Amniotic stem cell (primary cell): ENCODE measurements at regions not wholly inside any gene's neighbourhood (a gene's known extent, or its start where the extent isn't known, plus 50 kb on each side); places are given as distances from the start of the nearest gene placed in this dataset.
"Not testable (repeated sequence)": the region's sequence is repeated elsewhere in the genome, so short reads cannot be mapped to it uniquely, and the experiment has no call there.

Experiments
- DNase-seq: peaks from one replicate; lab custom pipeline; 2025; lab: John Stamatoyannopoulos, UW

DNA sequence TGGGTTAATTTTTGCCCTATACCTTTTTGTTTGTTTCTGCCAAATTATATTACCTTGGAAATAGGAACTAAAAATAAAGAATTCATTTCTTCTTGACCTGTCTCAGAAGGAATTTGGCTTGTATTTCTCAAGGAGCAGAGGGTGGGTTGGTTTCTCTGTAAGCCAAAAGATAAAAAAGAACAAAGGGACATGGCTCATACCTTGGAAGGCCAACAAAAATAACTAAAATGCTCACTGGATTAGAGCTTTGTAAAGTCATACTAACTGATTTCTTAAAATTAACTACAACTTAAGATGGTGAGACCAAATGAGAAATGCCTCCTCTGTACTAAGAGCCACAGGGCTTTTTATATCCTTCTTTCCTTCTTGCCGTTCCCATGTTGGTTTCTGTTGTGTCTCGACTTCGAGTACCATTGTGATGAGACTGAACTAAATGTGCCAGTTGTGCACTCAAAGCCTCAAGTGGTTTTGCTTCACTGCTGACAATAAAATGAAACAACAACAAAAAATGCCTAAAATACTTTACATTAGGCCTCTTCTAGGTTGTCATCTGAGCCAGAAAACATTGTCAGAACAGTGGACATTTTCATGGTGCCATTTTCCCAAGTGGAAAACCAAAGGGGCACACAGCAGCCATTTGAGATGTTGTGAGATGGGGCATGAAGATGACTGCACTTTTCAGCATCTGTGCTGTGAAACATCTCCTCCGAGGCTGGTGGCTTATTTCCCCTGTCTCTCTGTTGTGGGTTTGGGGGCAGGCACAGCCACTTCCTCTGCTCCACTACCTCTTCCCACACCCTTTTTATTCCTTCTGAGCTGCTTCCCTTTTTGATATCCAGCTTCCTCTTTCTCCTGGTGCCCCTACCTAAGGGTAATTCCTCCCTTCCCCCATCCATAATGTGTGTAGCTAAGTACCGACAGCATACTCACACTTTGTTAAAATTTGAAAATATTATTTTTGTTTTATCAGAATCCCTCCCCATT is 51.8 kb upstream of the AGR3 start:
- no peak for DNase-seq

- no peak for DNase-seq
These were observed 53.0 kb upstream of the AGR3 start for GRCh38 chr7:16934722-16935340.

DNA sequence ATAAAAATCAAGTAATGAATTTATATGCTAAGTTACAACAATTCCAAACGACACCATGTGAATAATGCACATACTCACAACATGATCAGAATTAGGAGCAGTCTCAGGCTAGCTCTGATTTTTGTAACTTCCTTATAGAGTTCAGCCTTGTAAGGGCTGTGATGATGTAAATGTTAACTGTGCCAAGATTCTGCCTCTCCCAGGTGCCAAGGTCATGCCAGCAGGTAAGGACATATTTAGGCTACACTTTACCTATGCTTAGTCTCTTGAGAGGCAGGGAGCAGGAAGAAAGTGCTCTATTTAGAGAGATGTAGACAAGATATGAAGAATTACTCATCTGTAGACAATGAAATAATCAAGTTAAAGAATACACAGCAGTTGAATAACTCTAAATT is 53.6 kb upstream of the AGR3 start:
- DNase-seq = no peak

DNA sequence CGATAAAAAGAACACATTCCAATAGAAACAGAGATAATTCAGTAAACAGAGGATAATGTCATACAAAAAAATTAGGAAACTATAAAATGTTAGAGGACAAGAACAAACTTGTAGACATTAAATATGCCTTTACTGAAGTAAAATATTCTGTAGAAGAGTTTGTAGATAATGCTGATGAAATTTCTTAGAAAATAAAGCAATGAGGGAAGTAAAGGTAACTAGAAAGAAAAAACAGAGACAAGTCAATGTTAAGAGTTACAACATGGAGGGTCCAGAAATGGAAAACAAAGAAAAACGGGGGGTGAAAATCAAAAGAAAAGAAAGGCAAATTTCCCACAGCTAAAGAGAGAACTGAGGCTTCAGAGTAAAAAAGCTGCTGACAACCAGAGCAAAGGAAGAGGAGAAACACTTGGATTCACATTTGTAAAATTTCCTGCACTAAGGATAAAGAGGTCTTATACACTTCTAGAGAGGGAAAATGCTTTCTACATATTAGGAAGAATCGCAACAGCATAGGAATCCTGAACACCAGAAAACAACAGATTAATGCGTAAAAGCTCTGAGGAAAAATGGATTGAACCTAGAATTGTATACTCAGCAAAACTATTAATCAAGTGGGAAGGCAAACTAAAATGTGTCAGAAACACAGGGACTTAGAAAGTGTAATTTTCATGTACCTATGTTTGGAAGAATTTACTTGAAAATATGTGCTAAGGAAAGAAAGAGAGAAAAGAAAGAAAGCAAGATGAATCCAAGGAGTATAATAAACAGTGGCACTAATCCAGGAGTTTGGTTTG is 55.0 kb upstream of the AGR3 start:
- DNase-seq = no peak

DNA sequence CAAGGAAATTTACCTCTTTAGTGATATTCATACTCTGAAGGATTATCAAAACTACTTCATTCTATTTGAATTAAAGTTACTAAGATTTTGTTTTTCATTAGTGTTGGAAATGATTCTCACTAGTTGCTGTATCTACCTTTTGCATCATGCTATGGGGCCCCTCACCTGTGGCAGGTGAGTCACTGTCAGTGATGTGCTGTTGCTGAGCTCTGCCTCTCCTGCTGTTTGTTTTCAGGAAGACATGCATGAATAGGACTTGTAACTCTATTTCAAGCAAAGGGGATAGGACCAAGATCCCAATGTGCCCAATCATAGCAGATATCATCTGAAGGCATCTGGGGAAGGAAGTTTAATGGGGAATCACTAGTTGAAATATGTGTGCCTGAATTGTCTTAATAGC is 57.4 kb upstream of the AGR3 start:
- DNase-seq = no peak

DNA sequence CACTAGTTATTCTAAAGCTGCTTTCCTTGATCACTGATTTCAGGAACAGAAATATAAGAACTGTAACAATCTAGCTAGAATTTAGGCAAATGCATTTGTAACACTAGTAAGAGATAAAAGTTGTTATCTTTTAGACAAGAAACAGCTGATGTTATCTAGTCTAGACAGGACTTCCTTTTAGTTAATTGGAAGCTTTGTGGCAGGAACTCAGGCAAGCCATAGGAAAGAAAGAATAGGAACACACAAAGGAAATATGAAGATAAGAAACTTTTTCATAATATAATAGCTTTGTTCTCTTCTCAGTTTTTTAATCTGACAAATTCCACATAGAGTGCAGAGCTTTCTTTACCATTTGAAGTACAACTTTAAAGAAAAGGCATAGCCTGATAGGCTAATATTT is 59.0 kb upstream of the AGR3 start:
- no peak for DNase-seq

DNA sequence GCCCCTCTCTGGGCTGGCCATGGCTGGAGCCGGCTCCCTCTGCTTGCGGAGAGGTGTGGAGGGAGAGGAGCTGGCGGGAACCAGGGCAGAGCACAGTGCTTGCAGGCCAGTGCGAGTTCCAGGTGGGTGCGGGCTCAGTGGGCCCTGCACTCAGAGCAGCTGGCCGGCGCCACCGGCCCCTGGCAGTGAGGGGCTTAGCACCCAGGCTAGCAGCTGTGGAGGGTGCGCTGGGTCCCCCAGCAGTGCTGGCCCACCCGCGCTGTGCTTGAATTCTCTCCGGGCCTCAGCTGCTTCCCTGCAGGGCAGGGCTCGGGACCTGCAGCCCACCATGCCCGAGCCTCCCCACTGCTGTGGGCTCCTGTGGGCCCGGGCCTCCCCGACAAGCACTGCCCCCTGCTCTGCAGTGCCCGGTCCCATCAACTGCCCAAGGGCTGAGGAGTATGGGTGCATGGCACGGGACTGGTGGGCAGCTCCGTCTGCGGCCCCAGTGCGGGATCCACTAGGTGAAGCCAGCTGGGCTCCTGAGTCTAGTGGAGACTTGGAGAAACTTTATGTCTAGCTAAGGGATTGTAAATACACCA is 61.2 kb upstream of the AGR3 start:
- DNase-seq = no peak

GRCh38 chr7:16944936-16945335 is 63.2 kb upstream of the AGR3 start:
- DNase-seq = no peak

DNA sequence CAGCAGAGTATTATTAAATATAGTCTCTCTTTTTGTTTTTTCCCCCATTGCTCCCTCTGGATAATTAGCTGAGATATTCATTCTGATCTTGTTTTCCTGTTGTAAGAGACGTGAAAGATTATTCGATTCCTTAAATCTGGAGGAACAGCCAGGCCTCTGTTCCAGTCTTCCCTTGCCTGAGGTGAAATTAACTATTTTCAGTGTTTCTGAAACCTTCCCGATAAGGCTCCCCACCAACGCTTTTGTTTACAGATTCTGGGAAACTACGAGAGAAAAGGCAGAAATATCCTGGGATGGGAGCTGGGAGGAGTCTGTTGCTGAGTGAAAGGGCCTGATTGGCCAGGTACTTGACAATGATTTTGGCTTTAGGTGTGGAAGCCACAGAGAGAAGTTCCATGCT is 63.6 kb upstream of the AGR3 start:
- no peak for DNase-seq

GRCh38 chr7:16948110-16948509 is 66.3 kb upstream of the AGR3 start:
- DNase-seq = not testable (repeated sequence)

DNA sequence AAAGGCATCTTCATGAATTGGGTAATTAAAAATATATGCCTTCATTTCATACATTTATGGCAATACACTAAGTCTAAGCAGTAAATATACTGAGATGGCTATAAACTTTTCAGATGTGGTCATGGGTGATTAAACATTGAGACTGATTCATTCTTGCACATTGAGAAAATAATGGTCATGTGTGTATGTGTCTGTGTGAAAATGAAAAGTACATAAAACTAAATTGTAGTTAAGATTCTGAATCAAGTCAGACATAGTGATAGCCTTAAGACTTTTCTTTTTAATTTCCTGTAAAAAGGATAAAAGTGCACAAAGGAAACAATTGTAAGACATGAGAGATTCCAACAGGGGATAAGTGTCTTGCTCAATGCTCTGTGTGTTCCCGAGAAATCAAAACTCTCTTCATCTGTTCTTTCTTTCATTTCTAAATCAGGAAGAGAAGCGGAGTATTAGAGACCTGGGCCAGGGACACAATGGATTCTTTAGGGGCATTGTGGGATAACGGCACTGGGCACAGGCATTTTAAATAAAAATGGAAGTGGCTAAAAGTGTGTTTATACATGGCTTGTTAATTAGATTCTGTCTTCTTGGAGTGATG is 69.8 kb upstream of the AGR3 start:
- DNase-seq = no peak

GRCh38 chr7:16954321-16954720 is 72.5 kb upstream of the AGR3 start:
- no peak for DNase-seq

DNA sequence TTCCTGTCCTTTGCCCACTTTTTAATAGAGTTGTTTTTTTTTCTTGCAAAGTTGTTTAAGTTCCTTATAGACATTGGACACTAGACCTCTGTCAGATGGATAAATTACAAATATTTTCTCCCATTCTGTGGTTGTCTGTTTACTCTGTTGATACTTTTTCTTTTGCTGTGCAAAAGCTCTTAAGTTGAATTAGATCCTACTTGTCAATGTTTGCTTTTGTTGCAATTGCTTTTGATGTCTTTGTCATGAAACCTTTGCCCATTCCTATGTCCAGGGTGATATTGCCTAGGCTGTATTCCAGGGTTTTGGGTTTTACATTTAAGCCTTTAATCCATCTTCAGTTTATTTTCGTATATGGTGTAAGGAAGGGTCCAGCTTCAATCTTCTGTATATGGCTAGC is 76.9 kb upstream of the AGR3 start:
- DNase-seq = no peak

GRCh38 chr7:16960337-16960965 is 78.7 kb upstream of the AGR3 start:
- no peak for DNase-seq

- DNase-seq = no peak
These were observed 79.9 kb upstream of the AGR3 start for GRCh38 chr7:16961641-16962040.

DNA sequence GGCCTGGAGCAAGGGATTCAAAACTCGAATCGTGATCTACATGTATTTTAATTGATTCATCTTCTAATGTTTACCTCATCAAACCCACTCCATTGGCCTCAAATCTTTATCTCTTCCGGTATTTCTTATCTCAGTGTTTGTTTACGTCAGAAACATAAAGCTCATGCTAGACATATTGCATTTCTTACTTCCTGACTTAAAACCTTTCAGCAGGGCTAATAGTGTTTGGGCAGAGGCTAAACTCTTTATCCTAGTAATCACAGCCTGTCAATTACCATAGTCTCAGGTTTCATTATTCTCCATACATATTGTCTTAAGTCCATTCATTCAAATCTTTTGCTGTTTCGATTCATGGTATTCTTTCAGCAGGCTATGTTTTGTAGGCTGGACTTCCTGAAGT is 81.3 kb upstream of the AGR3 start:
- DNase-seq = no peak

DNA sequence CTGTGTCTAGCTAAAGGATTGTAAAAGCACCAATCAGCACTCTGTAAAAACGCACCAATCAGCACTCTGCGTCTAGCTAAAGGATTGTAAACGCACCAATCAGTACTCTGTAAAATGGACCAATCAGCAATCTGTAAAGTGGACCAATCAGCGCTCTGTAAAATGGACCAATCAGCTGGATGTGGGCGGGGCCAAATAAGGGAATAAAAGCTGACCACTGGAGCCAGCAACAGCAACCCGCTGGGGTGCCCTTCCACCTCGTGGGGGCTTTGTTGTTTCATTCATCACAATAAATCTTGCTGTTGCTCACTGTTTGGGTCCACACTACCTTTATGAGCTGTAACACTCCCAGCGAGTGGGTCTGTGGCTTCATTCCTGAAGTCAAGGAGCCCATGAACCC is 83.9 kb upstream of the AGR3 start:
- DNase-seq = not testable (repeated sequence)

DNA sequence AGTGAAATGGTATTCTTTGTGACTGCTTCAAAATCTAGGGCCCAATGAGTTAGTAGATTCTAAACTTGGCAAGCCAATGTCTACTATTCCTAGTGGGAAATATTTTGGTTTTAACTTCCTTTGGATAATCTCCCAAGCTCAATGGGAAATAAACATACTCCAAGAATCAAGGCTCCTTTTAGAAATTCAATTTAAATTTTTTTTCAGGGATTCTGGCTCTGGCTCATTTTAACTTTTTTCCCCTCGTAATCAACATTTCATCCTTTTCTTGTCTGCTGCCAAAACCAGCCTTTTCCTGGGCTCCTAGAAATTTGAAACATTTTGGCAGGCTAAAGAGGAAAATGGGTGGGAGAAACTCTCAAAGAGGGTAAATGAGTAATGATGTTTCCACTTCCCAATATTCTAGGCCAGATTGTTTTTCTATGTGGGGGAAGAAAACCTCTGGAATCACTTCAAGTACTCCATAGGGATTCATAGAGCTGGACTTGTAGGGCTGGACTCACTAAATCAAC is 85.6 kb upstream of the AGR3 start:
- peak; percentile 23 for DNase-seq

GRCh38 chr7:16970732-16971482 is 89.1 kb upstream of the AGR3 start:
- no peak for DNase-seq

- no peak for DNase-seq
These were observed 93.9 kb upstream of the AGR3 start for GRCh38 chr7:16975712-16976111.
